Upper lobe of right lung (tissue), 1 donor: ENCODE measurements at regions not wholly inside any gene's neighbourhood (a gene's known extent, or its start where the extent isn't known, plus 50 kb on each side); places are given as distances from the start of the nearest gene placed in this dataset.

ENCODE experiments used
- ATAC-seq: fragments of 200-7000 bp; cut with Tn5 transposase; one replicate; pipeline ENCODE4 v1.9.1; 2020; ENCODE audit warnings: mild to moderate bottlenecking, moderate library complexity
- DNase-seq: peaks from one replicate; pipeline ENCODE4 v3.0.0-alpha.2; 2020
- H3K27ac ChIP-seq: fragments of 200-600 bp; one replicate; pipeline ENCODE4 v1.8.0; 2022
- H3K27me3 ChIP-seq: fragments of 200-600 bp; one replicate; pipeline ENCODE4 v1.8.0; 2022; ENCODE audit warnings: mild to moderate bottlenecking
- H3K36me3 ChIP-seq: fragments of 200-600 bp; one replicate; pipeline ENCODE4 v1.8.0; 2022
- H3K4me1 ChIP-seq: fragments of 200-600 bp; one replicate; pipeline ENCODE4 v1.8.0; 2022
- H3K4me3 ChIP-seq: fragments of 200-600 bp; one replicate; pipeline ENCODE4 v1.8.0; 2022; ENCODE audit warnings: mild to moderate bottlenecking
- H3K9me3 ChIP-seq: fragments of 200-600 bp; one replicate; pipeline ENCODE4 v1.8.0; 2022
- CTCF ChIP-seq: fragments of 200-600 bp; IDR thresholded peaks from one replicate; pipeline ENCODE4 v1.8.0; 2022; ENCODE audit warnings: antibody characterized with exemption
- intact Hi-C: fragments of 100-400 bp; cut with DNase I; formaldehyde crosslinking; loops from one replicate; pipeline ENCODE4 v1.11.0; 2022
- donor health status: DM: no; HTN: yes; CAD: no; lungs with severe emphysema.

GRCh38 chr15:69906256-69907185 lies 191.2 kb downstream of the TLE3 start:
- H3K9me3 ChIP-seq, result no peaks in the 10 kb centered on the region

GRCh38 chr15:69908060-69908459 lies 189.7 kb downstream of the TLE3 start:
- no peak for TF ChIP-seq CTCF
- no peaks in the 10 kb centered on the region for H3K4me1 ChIP-seq
- ATAC-seq (no peak), DNase-seq (no peak)
- intact Hi-C loops, result no loop called here
- no peak overlapping the region for H3K4me3 ChIP-seq
- no peaks in the 10 kb centered on the region for H3K27me3 ChIP-seq
- no peak overlapping the region for H3K27ac ChIP-seq
- no peaks in the 10 kb centered on the region for H3K36me3 ChIP-seq
- no peaks in the 10 kb centered on the region for H3K9me3 ChIP-seq

More at GRCh38 chr15:69906256-69907185, 191.2 kb downstream of the TLE3 start:
- TF ChIP-seq CTCF, result no peak
- no peaks in the 10 kb centered on the region for H3K36me3 ChIP-seq
- H3K27ac ChIP-seq, result no peak overlapping the region
- no peak for DNase-seq
- intact Hi-C loops, result no loop called here
- ATAC-seq, result no peak
- H3K27me3 ChIP-seq, result no peaks in the 10 kb centered on the region
- no peak overlapping the region for H3K4me3 ChIP-seq
- H3K4me1 ChIP-seq, result no peaks in the 10 kb centered on the region

GRCh38 chr15:69908590-69909420 lies 188.9 kb downstream of the TLE3 start:
- no peaks in the 10 kb centered on the region for H3K27me3 ChIP-seq
- ATAC-seq (no peak), DNase-seq (no peak)
- intact Hi-C loops, result no loop called here
- no peak for TF ChIP-seq CTCF
- H3K4me3 ChIP-seq, result no peak overlapping the region
- no peak overlapping the region for H3K27ac ChIP-seq
- no peaks in the 10 kb centered on the region for H3K9me3 ChIP-seq
- no peaks in the 10 kb centered on the region for H3K4me1 ChIP-seq
- H3K36me3 ChIP-seq, result no peaks in the 10 kb centered on the region

GRCh38 chr15:69909719-69910444 lies 187.8 kb downstream of the TLE3 start:
- H3K4me1 ChIP-seq, result no peaks in the 10 kb centered on the region
- no peak for TF ChIP-seq CTCF
- H3K36me3 ChIP-seq, result no peaks in the 10 kb centered on the region
- no peaks in the 10 kb centered on the region for H3K9me3 ChIP-seq
- H3K27ac ChIP-seq, result no peak overlapping the region
- ATAC-seq, result no peak
- no peak for DNase-seq
- H3K4me3 ChIP-seq, result no peak overlapping the region
- intact Hi-C loops, result no loop called here
- no peaks in the 10 kb centered on the region for H3K27me3 ChIP-seq

GRCh38 chr15:69910514-69910913 lies 187.2 kb downstream of the TLE3 start:
- intact Hi-C loops, result no loop called here
- no peak for DNase-seq
- no peak for TF ChIP-seq CTCF
- no peak overlapping the region for H3K4me3 ChIP-seq
- no peaks in the 10 kb centered on the region for H3K9me3 ChIP-seq
- no peaks in the 10 kb centered on the region for H3K36me3 ChIP-seq
- no peak for ATAC-seq
- H3K4me1 ChIP-seq, result no peaks in the 10 kb centered on the region
- no peak overlapping the region for H3K27ac ChIP-seq
- H3K27me3 ChIP-seq, result no peaks in the 10 kb centered on the region
